Hypothalamus (tissue), 51 donors: ENCODE measurements at regions not wholly inside any gene's neighbourhood (a gene's known extent, or its start where the extent isn't known, plus 50 kb on each side); places are given as distances from the start of the nearest gene placed in this dataset.

Source experiments
- DNase-seq, 51 donors: peaks; one replicate each; lab custom pipeline; 2025; lab: John Stamatoyannopoulos, UW

- DNase-seq = no peak
Measured at GRCh38 chr2:134103196-134103595, 150.7 kb upstream of the MGAT5 start.

DNA sequence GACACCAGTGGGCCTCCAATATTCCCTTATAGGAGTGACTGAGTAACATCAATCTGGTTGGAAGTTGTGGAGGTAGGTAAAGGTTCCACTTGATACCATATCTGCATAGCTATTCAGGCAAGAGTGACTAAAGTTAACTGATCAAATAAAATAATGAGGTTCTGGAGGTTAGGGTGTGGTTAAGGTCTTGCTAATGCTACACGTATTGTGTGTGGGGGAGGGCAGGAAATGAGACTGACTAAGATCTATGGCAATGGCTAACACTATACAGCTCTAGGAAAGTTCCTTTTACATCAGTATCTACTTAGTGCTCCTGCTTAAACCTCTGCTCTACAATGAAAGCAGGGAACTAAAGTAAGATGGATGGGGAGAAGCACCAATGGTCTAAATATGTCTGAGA lies 149.1 kb upstream of the MGAT5 start:
- no peak for DNase-seq

- DNase-seq = no peak
Measured at GRCh38 chr2:134107402-134107801, 146.5 kb upstream of the MGAT5 start.

GRCh38 chr2:134108113-134108512 lies 145.8 kb upstream of the MGAT5 start:
- DNase-seq = no peak

DNA sequence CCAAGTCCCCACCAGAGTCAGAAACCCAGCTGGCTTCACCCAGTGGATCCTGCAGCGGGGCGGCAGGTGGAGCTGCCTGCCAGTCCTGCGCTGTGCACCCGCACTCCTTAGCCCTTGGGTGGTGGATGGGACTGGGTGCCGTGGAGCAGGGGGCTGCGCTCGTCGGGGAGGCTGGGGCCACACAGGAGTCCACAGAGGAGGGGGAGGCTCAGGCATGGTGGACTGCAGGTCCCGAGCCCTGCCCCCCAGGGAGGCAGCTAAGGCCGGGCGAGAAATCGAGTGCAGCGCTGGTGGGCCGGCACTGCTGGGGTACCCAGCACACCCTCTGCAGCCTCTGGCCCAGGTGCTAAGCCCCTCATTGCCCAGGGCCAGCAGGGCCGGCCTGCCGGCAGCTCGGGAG lies 144.6 kb upstream of the MGAT5 start:
- no peak for DNase-seq

DNA sequence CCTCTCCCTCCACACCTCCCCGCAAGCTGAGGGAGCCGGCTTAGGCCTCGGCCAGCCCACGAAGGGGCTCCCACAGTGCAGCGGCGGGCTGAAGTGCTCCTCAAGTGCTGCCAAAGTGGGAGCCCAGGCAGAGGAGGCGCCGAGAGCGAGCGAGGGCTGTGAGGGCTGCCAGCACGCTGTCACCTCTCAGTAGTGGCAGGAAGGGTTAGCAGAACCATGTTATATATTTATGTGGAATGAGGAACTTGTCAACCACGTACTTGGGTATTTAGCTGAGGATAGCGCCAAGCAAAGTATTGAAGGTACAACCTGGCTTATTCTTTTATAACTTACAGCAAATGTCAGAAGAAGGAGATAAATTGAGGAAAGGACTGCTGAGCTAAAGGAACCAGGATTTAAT lies 144.1 kb upstream of the MGAT5 start:
- DNase-seq = no peak

DNA sequence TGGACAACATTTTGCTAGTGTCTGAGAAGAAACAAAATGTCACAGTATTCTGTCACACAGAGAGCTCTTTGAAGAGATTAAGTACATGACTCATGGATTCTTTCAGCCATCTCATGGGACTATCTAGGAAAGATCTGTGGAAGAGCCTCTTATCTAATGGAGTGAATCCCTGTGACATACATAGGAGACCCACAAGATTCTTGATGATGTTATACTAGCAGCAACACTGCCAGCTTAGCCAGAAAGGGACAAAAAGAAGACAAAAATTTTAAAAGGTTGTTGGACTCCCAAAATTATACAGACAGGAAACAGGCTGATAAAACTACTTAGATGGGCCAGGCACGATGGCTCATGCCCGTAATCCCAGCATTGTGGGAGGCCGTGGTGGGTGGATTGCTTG lies 143.3 kb upstream of the MGAT5 start:
- no peak for DNase-seq

- no peak for DNase-seq
Measured at GRCh38 chr2:134117676-134118075, 136.2 kb upstream of the MGAT5 start.

DNA sequence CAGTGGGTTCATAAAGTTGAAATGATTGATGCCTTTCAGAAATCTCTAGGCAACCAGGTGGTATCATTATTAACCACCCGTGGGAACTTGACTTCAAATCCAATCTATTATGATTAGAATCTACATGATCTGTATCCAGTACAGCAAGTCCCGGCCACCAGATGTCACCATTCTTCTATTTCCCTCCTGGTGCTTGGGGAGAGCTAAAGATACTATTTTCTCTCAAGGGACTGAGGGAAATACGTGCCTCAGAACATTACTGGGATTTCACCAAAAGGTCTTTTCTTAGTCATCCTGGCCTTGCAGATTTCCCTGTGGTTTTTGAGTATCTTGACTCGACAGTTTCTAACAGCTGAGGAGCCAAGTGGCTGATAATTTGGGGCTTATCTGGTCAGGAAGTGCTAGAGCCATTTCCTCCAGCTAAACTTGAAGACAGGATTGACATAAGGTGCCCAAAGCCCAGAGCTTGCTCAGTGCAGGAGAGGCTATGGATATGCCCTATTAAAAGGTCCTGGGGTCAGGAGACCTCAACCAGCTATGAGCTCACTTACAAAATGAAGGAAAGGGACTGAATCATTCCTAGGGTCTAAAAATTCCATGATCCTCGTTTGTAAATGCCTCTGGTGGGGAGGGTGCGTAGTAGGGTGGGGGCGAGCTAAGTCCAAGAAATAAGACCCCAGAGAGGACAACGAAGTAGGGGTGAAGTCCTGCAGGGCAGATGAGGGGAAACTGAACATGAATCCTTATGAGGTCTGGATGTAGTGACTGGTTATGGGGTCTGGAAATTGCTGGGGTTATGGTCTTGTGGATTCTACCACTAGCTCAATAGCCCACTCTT lies 135.4 kb upstream of the MGAT5 start:
- peak in 47 of 51 donors; percentile 12 to 96 (median 69) for DNase-seq

- DNase-seq = peak in 1 of 51 donors; percentile 53
Measured at GRCh38 chr2:134119117-134119712, 134.7 kb upstream of the MGAT5 start.

- peak; percentile 42 to 93 (median 84) for DNase-seq
Measured at GRCh38 chr2:134119713-134120405, 134.0 kb upstream of the MGAT5 start.

DNA sequence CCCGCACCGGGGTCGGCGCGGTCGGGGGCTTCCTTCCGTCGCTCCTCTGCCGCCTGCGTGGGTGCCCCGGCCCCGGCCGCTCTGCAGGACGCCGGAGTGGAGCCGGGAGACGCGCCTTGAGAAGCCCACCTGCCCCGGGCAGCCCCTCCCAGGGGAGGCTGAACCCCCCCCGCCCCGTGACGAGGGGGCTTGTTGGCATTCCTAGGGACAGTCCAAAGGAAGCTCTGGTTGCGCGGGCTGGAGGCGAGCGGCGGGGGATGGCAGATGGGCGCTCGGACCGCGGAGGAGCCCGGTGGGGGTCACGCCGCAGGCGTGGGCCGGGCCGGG lies 133.5 kb upstream of the MGAT5 start:
- peak in 7 of 51 donors; percentile 35 to 51 (median 45) for DNase-seq

DNA sequence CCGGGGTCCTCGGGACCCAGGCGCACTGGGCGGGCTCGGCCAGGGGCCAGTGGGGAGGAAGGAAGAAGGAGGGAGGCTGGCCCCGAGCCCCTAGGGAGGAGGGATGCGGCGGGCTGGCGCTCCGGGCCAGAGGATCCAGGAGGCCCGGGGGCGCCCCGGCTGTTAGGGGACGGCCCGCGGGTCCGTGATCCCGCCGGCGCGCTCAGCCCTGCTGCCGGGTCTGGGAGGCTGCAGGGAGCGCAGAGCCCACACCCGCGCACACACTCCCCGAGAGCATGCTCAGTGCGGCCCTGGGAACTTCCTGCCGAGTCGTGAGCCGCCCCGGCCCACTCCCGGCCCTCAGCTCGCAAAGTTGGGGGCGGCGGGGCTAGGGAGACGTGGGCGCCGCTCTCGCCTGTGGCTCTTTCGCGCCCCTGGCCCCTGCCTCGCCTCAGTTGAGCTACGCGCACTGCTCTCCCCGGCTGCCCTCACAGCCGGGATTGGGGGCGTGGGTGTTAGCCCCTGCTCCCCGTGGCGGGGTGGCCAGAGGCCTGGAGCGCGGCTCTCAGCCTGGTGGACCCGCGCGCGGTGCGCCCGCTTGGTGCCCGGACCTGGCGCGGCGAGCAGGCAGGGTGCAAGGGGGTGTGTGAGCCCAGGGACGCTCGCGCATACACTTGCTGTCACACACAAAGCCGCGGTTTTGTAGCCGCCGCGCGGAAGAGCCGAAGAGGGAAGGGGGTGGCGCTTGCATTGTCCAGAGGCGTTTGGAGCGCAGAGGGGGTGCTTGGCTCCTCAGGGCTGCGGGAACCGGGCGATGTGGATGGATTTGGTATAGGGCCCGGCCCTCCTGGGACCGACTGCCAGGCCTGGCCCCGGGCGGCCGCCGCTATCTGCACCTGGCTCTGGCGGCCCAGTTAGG lies 132.9 kb upstream of the MGAT5 start:
- peak in 46 of 51 donors; percentile 6 to 71 (median 46) for DNase-seq

- no peak for DNase-seq
Measured at GRCh38 chr2:134122610-134123009, 131.3 kb upstream of the MGAT5 start.

DNA sequence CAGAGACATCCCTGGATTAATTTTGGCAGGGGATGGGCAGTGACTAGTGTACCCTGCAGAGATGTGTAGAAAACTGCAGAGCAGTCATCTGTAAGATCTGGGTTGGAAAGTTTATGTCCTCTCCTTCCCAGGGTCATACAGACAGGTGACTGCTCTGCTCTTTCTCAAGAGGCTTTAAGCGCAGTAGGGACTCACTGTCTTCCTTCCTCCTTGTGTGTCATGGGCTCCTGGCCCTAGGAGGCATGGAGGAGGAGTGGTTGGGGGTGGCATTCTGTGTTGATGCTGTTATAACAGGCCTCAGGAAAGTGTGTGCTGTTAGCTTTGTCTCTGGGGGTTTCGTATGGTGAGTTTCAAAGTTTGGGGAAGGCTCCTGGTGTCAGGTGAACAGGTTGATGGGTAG lies 130.5 kb upstream of the MGAT5 start:
- DNase-seq = no peak

DNA sequence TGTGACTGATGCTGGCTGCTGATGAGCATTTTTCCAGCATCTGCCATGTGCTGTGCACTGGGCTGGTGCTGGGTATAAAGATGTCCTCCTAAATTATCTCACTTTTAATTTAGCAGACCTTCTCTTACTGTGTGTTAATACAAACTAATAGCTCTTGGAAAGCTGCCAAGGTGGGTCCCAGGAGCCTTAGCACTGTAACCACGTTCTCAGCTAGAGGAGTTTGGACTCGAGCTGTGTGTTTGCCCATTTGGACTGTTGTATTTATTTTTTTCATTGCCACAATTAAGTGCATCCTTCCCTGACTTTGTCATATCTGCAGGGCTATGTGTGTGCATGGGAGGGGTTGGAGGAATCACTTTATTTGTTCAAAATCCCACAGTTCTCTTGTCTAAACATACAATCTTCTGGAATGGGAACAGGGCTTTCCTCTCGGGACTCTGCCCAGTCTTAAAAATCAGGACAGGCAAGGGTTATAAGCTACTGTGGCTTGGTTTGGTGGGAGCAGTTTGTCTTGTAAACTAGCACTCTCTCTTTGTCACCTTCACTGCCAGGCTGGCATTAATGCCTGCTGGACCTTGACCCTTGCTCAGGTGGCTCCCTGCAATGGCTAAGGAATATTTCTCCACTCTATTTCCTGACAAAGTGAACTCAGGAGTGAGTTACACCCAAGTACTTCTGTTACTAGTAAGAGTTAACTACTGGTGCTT lies 129.7 kb upstream of the MGAT5 start:
- no peak for DNase-seq

GRCh38 chr2:134127496-134127895 lies 126.4 kb upstream of the MGAT5 start:
- no peak for DNase-seq

DNA sequence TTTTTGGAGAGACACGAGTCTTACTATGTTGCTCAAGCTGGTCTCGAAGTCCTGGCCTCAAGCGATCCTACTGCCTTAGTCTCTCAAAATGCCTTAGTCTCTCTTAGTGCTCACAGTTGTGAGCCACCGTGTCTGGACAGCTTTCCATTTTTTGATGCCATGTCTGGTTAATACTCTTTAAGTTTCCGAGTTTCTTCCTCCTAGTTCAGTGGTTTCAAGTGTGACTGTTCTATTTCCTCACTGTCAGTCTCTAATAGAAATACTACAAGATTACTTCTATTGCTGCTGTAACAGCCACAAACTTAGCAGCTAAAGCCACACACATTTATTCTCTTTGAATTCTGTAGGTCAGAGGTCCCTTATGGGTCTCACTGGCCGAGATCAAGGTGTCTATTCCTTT lies 125.1 kb upstream of the MGAT5 start:
- no peak for DNase-seq

DNA sequence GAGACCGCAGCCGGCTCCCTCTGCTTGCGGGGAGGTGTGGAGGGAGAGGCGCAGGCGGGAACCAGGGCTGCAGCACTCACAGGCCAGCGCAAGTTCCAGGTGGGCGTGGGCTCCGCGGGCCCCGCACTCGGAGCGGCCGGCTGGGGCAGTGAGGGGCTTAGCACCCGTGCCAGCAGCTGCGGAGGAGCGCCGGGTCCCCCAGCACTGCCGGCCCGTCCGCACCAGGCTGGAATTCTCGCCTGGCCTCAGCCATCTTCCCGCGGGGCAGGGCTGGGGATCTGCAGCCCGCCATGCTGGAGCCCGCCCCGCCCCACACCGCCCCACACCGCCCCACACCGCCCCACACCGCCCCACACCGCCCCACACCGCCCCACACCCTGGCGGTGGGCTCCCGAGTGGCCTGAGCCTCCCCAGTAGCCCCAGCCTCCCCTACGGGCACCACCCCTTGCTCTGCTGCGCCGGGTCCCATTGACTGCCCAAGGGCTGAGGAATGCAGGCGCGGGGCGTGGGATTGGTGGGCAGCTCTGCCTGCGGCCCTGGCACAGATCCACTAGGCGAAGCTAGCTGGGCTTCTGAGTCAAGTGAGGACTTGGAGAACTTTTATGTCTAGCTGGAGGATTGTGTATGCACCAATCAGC lies 123.9 kb upstream of the MGAT5 start:
- DNase-seq = no peak
